HL-60 (cell line): ENCODE measurements at regions not wholly inside any gene's neighbourhood (a gene's known extent, or its start where the extent isn't known, plus 50 kb on each side); places are given as distances from the start of the nearest gene placed in this dataset.

Source experiments
- DNase-seq, 2 experiments: peaks; one replicate each; pipeline ENCODE4 v3.0.0-alpha.2; 2010 to 2020; ENCODE audit warnings: low read depth in 1 of 2, low spot score in 1 of 2
- H3K27ac ChIP-seq: fragments of 250-450 bp; sonication (Bioruptor Pico); replicated peaks from 2 replicates; pipeline ENCODE4 v1.5.1; 2020; ENCODE audit warnings: mild to moderate bottlenecking, moderate library complexity
- H3K27me3 ChIP-seq: fragments of 250-450 bp; sonication (Bioruptor Pico); 2 replicates; pipeline ENCODE4 v1.5.1; 2021; ENCODE audit warnings: mild to moderate bottlenecking, moderate library complexity; ENCODE audit not compliant: insufficient read depth, poor library complexity, severe bottlenecking
- H3K4me3 ChIP-seq: replicated peaks from 2 replicates; pipeline ENCODE4 v1.5.1; 2011; ENCODE audit warnings: mild to moderate bottlenecking, control low read depth, low read length; ENCODE audit not compliant: insufficient read depth
- GABPA ChIP-seq: IDR thresholded peaks from 2 replicates; pipeline ENCODE4 v1.6.1; 2012; ENCODE audit warnings: low read depth
- POLR2AphosphoS5 ChIP-seq: IDR thresholded peaks from 2 replicates; pipeline ENCODE4 v1.6.1; 2012; ENCODE audit warnings: low read depth
- REST ChIP-seq: IDR thresholded peaks from 2 replicates; pipeline ENCODE4 v1.6.1; 2012; ENCODE audit warnings: low read depth; ENCODE audit not compliant: insufficient replicate concordance
- SPI1 ChIP-seq: IDR thresholded peaks from 2 replicates; pipeline ENCODE4 v1.6.1; 2012; ENCODE audit warnings: low read depth, mild to moderate bottlenecking, borderline replicate concordance
- TF ChIP-seq, protein P1 (sequence below): IDR thresholded peaks from one replicate; pipeline ENCODE4 v1.5.1; 2011; ENCODE audit warnings: low read length, control low read depth, inconsistent platforms; ENCODE audit not compliant: insufficient read depth

DNA sequence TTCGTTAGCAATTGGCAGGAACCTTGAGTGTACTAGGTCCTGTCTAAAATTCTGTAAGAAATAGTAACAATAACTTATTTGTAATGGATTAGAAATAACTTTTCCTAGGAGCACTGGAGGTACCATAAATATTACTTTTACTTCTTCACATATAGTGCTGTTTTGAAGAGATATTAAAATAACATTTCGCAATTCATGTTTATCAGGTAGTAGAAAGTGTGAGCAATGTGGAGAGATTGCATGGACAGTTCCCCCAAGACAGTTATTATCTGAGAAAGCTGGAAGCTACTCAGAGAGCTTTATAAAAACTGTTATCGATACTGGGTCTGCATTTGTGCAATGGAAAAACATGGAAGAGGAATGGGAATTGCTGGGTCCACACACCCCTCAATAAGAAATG lies 128.5 kb upstream of the KIF26B start:
- Histone ChIP-seq H3K27me3 (no peaks in the 10 kb centered on the region), H3K27ac (no peak overlapping the region), H3K4me3 (no peak overlapping the region)
- no peak for DNase-seq
- TF ChIP-seq GABPA = no peak
- no peak for TF ChIP-seq REST

DNA sequence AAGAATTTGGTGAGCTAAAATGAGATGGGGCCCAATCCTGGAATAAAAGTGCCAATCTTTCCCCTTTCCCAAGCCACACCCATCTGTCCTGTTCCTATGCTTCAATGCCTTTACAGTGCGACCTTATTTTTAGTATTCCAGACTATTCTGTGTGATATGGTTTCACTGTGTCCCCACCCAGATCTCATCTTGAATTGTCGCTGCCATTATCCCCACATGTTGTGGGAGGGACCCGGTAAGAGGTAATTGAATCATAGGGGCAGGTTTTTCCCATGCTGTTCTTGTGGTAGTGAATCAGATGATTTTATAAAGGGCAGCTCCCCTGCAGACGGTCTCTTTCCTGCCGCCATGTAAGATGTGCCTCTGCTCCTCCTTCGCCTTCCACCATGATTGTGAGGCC lies 129.3 kb upstream of the KIF26B start:
- no peak for TF ChIP-seq POLR2AphosphoS5
- H3K4me3 ChIP-seq = no peak overlapping the region
- no peaks in the 10 kb centered on the region for H3K27me3 ChIP-seq
- DNase-seq = no peak
- H3K27ac ChIP-seq = no peak overlapping the region

GRCh38 chr1:245023222-245023621 lies 131.6 kb upstream of the KIF26B start:
- DNase-seq = no peak
- TF ChIP-seq GABPA (no peak), REST (no peak), SPI1 (no peak), POLR2AphosphoS5 (no peak)
- TF ChIP-seq, protein P1, sequence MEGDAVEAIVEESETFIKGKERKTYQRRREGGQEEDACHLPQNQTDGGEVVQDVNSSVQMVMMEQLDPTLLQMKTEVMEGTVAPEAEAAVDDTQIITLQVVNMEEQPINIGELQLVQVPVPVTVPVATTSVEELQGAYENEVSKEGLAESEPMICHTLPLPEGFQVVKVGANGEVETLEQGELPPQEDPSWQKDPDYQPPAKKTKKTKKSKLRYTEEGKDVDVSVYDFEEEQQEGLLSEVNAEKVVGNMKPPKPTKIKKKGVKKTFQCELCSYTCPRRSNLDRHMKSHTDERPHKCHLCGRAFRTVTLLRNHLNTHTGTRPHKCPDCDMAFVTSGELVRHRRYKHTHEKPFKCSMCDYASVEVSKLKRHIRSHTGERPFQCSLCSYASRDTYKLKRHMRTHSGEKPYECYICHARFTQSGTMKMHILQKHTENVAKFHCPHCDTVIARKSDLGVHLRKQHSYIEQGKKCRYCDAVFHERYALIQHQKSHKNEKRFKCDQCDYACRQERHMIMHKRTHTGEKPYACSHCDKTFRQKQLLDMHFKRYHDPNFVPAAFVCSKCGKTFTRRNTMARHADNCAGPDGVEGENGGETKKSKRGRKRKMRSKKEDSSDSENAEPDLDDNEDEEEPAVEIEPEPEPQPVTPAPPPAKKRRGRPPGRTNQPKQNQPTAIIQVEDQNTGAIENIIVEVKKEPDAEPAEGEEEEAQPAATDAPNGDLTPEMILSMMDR = no peak
- no peak overlapping the region for H3K4me3 ChIP-seq
- no peak overlapping the region for H3K27ac ChIP-seq
- no peaks in the 10 kb centered on the region for H3K27me3 ChIP-seq

DNA sequence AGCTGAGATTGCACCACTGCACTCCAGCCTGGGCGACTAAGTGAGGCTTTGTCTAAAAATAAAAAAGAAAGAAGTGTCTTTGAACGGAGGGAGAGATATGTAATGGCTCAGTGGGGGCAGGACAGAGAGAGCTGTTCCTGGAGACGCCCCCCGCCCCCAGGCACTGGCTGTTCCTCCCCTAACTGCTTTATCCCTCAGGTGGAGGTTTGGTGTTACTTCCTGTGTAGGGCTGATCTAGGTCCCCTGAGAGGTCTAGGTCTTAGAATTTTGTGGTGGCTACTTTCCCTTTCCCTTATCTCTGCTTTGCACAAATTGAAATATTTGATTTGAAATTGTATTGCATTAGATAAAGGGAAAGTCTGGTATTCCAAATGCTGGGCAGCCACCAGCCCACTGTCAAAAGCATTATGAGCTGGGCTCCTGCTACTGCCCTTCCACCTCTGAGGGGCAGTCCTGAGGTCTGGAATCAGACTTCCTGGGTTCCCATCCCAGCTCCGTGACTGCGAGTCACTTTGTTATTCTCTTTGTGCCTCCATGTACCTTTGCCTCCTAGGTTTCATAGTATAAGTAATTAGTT lies 134.8 kb upstream of the KIF26B start:
- H3K4me3 ChIP-seq = no peak overlapping the region
- no peak overlapping the region for H3K27ac ChIP-seq
- no peak for DNase-seq
- no peaks in the 10 kb centered on the region for H3K27me3 ChIP-seq
- TF ChIP-seq REST (no peak), POLR2AphosphoS5 (no peak), GABPA (no peak)

GRCh38 chr1:245016700-245017099 lies 138.1 kb upstream of the KIF26B start:
- H3K27me3 ChIP-seq = no peaks in the 10 kb centered on the region
- H3K4me3 ChIP-seq = no peak overlapping the region
- no peak overlapping the region for H3K27ac ChIP-seq
- DNase-seq = no peak
- TF ChIP-seq GABPA (no peak), POLR2AphosphoS5 (no peak), REST (no peak), SPI1 (no peak)
- TF ChIP-seq, protein P1 = no peak
